C4-2B (cell line): ENCODE measurements at regions not wholly inside any gene's neighbourhood (a gene's known extent, or its start where the extent isn't known, plus 50 kb on each side); places are given as distances from the start of the nearest gene placed in this dataset.

Experiments
- H3K27ac ChIP-seq: fragments of 450-650 bp; 2 replicates; pipeline ENCODE4 v1.5.1; 2017
- ZFX ChIP-seq: fragments of 450-650 bp; IDR thresholded peaks from 2 replicates; pipeline ENCODE4 v1.6.1; 2017
- TF ChIP-seq, protein P1 (sequence below): fragments of 450-650 bp; conservative IDR thresholded peaks from 2 replicates; pipeline ENCODE4 v1.5.1; 2017; ENCODE audit warnings: mild to moderate bottlenecking

DNA sequence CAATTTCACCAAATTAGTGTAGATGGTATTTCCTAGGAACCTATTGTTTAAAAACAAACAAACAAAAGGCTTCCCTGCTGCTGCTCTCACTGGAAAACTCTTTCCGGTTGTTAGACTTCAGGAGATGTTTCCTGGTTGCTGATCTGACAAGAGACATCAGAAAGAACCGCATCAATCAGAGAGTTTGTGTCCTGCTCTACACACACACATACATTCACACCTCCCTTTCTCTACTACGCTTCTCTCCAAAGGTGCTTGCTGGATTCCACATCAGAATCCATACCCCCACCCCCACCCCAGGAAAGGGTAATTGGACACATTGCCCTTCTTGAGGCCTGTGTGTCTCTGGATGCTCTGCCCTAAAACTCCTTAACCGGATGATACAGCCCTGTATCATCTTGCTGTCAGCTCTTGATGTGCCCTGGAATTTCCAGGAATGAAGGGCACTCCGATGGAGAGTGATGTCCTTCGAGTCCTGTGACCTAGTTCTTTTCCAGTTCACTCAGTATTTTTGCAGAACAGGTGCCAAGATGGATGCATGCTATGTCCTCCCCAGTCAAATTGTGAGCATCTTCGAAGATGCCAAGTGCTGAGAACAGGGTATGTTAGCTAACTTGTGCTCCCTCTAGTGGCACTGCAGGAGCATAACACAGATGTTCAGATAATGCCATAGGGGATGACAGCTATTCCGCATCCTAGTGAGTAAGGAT lies 113.7 kb upstream of the SLC35F3 start:
- TF ChIP-seq ZFX, result no peak
- TF ChIP-seq, protein P1, sequence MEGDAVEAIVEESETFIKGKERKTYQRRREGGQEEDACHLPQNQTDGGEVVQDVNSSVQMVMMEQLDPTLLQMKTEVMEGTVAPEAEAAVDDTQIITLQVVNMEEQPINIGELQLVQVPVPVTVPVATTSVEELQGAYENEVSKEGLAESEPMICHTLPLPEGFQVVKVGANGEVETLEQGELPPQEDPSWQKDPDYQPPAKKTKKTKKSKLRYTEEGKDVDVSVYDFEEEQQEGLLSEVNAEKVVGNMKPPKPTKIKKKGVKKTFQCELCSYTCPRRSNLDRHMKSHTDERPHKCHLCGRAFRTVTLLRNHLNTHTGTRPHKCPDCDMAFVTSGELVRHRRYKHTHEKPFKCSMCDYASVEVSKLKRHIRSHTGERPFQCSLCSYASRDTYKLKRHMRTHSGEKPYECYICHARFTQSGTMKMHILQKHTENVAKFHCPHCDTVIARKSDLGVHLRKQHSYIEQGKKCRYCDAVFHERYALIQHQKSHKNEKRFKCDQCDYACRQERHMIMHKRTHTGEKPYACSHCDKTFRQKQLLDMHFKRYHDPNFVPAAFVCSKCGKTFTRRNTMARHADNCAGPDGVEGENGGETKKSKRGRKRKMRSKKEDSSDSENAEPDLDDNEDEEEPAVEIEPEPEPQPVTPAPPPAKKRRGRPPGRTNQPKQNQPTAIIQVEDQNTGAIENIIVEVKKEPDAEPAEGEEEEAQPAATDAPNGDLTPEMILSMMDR, result peak; percentile 94
- no peak overlapping the region for H3K27ac ChIP-seq

DNA sequence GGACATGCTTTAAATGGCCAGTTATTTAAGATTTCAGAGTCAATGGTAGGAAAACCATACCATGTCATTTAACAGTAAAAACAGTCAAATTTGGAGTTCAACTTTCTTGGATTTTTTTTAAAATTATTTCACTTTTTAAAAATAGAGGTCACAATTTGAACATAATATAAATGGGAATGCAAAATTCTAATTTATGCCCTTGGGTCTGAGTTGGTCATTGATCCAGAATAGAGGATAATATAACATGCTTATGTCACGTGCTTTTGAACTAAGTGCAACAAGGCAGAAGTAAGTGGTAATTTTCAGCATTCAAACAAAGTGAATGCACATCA lies 113.1 kb upstream of the SLC35F3 start:
- no peak overlapping the region for H3K27ac ChIP-seq
- TF ChIP-seq ZFX, result no peak
- TF ChIP-seq, protein P1, result peak; percentile 75

DNA sequence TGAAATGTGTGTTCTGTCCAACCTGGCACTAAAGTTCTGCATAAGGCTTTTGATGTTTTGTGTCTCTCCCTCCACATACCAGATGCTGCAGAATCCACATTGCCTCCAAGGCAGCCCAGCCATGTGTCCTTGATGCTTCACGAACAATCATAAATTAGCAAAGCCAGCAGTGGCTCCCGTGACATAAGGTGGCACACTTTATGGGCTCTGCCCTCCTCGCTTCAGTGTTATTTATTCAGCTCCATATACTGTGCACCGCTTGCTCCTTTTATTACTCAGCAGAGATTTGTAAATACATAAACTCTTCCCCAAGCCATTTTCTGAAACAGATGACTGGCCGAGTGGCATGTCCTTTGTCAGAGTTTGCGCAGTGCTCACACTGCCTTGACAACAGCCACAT lies 112.8 kb upstream of the SLC35F3 start:
- H3K27ac ChIP-seq, result no peak overlapping the region
- no peak for TF ChIP-seq ZFX
- TF ChIP-seq, protein P1, result no peak

DNA sequence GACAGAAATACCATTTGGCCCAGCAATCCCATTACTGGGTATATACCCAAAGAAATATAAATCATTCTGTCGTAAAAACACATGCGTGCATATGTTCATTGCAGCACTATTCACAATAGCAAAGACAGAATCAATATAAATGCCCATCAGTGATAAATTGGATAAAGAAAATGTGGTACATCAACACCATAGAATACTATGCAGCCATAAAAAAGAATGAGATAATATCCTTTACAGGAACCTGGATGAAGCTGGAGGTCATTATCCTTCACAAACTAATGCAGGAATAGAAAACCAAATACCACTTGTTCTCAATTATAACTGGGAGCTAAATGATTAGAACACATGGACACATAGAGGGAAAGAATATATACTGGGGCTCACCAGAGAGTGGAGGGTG lies 109.6 kb upstream of the SLC35F3 start:
- H3K27ac ChIP-seq, result no peak overlapping the region
- TF ChIP-seq ZFX, result no peak
- TF ChIP-seq, protein P1, result no peak

DNA sequence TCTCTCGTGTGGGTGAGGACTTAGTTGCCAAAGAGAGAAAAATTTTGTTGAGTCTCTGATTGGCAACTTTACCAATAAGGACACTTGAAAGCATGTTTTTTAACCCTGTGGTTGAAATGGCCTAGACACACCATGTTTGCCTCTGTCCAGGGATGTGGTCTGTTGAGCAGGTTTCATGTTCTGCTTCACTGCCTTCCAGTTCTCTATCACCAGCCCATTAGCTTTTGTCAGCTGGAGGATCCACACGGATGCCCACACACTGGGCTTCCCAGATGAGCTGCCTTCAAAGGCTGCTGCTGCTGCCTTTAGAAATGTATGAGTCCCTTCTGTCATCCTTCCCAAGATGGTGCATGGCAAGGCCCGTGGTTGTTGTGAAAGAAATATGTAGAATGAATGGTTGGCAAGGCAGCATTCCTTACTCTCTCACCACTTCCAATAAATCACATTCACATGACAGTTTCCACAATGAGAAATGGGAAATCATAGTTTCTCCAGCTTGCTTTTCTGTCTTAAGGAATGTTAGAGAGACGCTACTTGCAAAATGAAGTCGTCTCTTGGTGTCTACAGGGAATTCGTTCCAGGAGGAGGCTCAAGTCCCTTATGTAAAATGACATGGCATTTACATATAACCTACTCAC lies 108.2 kb upstream of the SLC35F3 start:
- H3K27ac ChIP-seq, result no peak overlapping the region
- no peak for TF ChIP-seq ZFX
- TF ChIP-seq, protein P1, result no peak

DNA sequence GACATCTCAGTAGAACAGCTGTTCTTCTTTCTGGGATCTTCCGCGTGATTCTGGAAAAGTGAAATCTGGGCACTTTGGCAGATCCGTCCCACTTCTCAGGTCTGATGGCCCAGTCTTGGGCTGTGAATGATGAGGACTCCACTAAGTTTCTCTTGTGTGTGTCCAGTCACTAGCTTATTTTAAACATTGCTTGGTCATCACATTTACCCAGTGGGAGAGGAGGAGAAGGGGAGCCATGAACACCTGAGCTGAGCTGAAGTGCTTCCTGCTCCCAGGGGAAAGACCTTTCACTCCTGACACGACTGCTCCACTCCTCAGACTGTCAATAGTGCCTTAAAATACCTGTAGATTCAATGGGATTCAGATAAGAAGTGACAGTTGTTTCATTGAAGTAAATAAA lies 101.9 kb upstream of the SLC35F3 start:
- H3K27ac ChIP-seq, result no peak overlapping the region
- TF ChIP-seq ZFX, result no peak
- TF ChIP-seq, protein P1, result no peak

DNA sequence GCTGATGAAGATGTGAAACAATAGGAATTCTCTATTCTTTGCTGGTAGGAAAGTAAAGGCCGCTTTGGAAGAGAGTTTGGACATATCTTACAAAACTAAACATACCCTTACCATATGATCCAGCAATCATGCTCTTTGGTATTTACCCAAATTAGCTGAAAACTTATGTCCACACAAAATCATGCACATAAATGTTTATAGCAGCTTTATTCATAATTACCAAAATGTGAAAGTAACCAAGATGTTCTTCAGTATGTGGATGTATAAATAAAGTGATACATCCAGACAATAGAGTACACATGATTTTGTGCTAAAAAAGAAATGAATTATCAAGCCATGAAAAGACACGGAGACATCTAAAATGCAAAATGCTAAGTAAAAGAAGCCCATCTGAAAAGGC lies 98.7 kb upstream of the SLC35F3 start:
- TF ChIP-seq, protein P1, result no peak
- TF ChIP-seq ZFX, result no peak
- H3K27ac ChIP-seq, result no peak overlapping the region
